HG03378 (cell line): ENCODE measurements at regions not wholly inside any gene's neighbourhood (a gene's known extent, or its start where the extent isn't known, plus 50 kb on each side); places are given as distances from the start of the nearest gene placed in this dataset.

Experiments used
- ATAC-seq: cut with Tn5 transposase; IDR thresholded peaks from one replicate; pipeline ENCODE4 v1.9.1; 2021; ENCODE audit warnings: mild to moderate bottlenecking, moderate library complexity; ENCODE audit not compliant: unreplicated experiment

DNA sequence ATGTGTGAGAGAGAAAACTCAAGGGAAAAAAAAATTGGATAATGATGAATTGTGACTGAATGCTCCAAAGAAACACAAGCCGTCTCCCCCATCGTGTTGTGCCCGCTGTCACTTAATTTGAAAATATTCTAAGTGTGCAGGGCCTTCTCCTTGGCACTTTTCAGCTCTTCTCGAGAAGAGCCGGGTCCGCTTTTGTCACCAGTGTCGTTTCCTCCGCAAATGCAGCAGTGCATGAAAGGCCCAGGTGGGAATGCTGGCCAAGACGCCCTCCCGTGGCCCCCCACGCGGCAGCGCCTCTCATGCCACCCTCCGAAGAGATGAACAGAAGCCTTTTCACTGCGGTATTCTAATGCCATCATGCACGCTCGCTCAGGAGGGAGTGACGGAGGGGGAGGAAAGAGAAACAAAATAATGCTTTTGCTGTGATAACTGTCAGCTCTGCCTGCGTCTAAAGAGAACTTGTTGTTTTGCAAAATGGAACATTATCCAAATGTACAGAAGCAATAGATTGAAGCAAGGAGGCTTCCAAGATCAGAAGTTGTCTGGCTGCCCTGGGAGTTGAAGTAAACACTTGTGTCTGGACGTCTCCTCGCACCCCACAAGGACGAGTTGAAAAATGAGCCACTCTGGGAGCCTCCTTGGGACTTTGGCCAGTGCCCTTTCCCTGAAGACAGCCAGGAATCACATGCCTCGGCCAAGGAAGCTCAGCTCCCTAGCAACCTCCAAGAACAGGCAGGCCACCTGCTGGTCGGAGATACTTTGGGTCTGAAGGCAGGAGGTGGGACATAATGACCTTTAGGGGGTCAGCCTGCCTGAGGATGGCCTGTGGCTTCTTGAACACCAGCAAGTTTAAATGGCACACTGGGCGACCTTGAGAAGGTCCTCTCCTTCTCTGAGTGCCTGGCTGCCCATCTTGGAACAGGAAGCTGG lies 166.1 kb upstream of the ZC3H12A start:
- ATAC-seq, result no peak

DNA sequence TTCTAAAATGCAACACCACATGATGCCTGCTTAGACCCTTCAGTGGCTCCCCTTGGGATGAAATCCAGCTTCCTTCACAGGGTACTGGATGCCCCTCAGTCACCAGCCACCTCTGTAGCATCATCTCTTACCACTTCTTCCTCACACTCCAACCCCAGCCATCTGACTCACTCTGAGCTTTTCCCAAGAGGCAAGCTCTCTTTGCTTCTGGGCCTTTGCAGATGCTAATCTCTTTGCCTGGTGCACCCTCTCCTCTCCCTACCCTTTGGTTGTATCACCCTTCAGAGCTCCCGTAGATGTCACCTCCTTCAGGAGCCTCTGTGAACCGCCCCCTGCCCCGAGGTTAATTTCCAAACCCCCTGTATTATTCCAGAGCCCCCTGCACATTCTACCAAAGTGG lies 164.8 kb upstream of the ZC3H12A start:
- no peak for ATAC-seq

DNA sequence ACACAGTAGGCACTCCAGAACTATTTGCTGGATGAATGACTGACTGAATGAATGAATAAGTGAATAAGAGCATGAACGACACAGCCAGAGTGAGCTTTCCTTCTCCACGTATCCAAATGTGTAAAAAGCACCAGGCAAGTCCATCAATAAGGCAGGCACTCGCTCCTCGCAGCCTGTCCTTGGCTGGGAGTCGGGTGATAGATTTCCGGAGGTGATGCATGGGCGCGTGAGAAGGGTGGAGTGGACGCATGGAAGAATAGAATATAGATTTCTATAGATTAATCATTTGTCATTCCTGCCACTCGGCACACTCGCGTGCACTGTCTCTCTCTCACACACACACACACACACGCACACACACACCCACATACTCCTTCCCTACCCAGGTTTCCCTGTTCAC lies 164.3 kb upstream of the ZC3H12A start:
- ATAC-seq, result no peak

DNA sequence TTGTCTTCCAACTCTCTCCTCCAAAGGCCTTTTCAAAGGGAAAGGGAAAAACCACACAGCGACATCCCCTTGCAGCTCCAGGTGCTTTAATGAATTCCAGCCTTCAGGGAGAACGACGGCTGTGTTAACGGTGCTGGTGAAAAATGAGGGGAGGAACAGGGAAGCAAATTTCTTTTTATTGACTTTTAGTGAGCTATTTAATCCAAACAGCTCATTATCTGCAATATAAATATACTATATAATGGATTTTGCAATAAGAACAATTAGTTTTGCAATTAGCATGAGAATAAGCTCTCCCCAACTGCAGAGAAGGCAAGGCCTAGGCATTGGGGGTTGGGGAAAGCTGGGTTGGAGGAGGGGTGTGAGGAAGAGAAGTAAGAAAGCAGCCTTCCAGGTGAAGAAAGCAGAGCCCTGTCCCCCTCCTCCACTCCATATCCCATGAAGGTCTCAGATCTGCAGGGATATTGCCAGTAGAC lies 159.0 kb upstream of the ZC3H12A start:
- ATAC-seq, result no peak

DNA sequence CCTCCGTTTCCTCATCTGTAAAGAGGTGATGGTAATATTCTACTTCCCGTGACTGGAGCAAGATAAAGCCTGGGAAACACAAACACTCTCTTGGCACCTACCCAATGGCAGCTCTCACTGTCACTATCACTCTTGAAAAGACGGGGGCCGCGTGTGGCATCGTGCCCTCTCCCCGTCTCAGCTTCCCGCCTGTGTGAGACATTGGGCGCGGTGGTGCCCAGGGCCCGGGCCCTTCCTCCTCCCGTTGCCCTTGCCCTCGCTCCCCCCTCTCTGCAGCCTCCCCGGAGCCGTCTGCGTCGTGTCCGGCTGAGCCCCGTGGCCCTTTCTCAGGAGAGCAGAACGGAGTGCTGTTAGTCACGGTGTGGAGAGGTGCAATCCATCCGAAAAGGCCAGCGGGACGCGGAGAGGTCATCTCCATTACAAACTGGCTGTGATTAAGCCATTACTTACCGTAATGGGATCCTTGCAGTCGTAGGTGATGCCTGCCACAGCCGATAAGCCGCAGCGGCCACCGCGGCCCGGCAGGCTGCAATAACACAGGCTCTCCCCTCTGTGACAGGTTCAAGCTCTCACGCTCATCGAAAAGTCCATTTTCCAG lies 156.4 kb upstream of the ZC3H12A start:
- no peak for ATAC-seq

DNA sequence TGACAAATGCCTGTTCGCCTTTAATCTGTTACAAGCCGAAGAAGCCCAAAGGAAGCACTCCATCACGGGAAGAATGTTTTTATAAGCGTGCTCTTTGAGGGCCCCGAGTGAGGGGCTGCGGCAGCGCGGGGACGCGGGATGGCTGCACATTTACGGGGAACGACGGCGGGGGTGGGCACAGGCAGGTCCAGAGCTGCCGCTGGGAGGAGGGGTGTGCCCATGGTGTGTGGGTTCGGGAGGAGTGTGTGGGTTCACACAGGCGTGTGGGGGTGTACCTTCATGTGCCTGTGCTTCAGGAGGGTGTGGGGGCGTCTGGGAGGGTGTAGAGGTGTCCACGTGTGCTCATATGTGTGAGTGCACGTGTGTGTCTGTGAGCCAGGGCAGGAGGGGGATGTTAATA lies 155.9 kb upstream of the ZC3H12A start:
- no peak for ATAC-seq

DNA sequence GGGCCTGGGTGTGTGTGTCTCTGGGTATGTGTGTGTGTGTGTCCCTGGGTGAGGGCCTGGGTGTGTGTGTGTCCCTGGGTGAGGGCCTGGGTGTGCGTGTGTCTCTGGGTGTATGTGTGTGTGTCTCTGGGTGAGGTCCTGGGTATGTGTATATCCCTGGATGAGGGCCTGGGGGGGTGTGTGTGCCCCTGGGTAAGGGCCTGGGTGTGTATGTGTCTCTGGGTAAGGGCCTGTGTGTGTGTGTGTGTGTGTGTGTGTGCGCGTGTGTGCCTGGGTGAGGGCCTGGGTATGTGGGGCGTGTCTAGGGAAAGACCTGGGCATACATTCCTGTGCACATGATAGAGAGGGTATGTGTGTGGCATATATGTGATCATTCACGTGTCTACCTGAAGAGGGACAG lies 155.1 kb upstream of the ZC3H12A start:
- ATAC-seq, result no peak

DNA sequence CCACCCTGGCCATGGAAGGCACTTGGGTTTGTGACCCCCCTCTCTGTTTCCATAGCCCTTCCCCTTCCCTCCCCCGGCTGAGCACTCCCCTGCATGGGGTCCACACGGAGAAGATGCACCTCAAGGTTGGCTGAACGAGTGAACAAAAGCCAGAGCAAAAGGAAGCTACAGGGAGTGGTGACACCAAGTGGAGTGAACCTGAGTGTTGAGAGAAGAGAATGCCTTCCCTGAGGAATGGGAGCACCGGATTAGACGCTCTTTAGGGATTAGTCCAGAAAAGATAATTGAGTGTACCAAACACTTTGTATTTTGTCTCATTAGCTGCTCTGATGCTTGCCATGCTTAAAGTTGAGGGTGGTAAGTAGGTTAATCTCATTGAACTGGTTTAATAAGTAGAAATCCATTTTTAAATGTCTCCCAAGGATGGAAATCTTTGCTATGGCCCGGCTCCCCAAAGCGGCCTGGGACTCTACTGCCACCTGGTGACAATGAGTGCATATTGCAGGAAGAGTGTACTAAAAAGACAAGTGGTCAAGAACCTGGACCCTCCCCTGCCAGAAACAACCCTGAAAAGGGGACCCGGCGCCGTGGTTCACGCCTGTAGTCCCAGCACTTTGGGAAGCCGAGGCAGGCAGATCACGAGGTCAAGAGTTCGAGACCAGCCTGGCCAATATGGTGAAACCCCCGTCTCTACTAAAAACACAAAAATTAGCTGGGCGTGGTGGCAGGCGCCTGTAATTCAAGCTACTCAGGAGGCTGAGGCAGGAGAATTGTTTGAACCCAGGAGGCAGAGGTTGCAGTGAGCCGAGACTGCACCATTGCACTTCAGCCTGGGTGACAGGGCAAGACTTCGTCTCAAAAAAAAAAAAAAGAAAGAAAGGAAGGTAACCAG lies 150.6 kb upstream of the ZC3H12A start:
- no peak for ATAC-seq

DNA sequence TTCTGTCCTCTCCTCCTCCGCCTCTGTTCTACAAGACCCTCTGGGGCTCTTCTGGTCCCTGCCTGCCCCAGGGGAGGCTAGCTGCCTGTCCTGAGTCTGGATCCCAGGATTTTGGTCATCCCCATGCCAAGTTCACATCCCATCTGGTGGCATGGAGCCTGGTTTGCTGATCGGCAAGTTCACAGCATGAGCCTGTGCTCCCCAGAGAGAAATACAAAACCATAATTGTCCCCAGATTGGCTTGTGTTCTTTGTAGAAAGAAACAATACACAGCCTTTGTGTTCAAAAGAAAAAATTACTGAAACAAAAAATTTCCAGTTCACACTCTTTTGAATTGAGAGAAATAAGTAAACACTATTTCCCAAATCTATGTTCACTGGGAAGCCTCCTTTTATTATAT lies 149.4 kb upstream of the ZC3H12A start:
- no peak for ATAC-seq

DNA sequence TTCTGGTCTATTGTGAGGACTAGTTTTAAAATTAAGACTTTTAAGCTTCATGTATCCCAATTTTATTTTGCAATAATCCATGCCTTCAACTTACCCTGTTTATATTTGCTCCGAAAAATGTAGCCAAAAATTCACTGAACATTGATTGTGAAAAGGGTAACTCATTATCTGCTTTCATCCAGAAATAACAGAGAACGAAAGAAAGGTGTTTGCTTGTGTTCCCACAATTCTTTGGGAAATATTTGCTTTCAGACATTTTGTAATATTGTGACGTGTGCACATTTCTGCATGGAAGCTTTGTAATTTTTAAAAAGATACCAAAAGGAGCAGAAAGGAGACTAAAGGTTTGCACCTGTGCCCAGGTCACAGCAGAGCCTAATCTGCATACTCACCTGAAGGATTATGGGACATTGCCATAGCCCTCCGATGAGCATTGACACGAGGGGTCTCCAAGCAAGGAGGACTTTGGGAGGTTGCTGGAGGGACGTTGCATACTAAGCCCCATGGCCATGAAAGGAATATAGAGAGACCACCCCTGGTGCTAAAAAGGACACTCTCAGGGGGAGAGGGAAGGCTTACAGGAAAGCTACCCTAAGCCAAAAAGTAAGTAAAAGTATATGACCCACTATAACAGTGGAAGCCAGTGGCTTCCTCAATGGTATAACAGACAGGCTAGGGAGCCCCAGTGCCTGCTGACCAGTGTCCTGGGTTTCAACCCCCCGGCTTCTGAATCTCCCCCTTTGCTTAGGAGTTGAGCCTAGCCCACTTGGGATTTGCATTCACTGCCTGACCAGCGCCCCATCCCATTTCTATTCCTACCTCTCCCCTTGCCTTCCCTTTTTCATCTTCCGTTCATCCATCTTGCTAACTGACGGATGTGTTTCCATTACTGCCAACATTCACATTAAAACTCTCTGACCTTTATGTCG lies 148.6 kb upstream of the ZC3H12A start:
- no peak for ATAC-seq

DNA sequence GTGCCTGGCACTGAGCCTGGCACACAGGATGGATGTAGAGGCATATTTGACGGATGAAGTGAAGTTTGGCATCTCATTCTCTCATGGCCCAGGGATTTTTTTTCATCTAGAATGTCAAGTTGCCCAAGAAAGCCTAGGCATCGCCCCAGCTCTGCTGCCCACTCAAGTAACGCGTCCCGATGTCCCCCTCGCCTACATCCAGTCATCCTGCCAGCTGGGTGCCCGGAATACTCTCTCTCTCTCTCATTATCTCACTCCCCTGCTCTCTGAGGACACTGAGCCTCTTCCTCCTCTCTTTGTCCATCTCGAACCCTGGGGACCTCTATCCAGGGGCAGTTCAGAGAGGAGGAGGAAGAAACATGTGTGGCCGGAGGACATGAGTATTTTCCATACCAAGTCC lies 142.3 kb upstream of the ZC3H12A start:
- ATAC-seq, result no peak

DNA sequence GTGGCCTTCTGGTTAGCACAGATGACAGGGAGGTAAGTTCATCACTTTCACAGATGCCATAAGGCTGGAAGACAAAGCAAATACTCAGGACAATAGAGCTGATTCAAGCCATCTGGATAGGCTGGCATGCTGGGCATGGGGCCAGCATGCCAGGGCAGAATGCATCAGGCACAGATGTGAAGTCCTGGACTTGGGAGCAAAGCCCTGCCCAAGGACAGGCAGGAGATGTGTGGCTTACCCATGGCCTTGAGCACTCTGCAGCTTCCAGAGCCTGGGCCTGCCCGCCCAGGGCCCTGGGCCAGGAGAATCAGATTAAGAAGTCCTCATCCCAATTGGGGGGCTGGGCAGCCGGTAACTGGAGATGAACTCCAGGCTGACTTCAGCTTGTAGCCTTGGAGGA lies 135.7 kb upstream of the ZC3H12A start:
- ATAC-seq, result no peak

DNA sequence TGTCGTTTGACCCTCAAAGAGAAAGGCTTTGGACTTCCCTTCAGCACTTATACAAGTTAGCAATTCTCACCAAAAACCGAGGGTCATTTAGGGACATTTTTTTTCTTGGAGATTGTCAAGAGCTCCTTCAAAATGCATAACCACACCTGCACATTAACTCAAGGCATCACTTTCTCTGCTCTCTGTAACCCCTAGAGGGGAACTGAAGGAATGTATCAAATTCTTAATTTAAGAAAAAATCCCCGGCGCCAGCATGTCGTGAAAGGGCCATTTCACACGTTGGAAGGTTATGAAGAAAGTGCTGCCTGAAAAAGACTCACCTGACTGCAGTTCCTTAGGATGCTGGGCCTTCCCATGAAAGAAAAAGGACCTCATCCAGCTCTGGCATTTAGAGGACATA lies 131.6 kb upstream of the ZC3H12A start:
- no peak for ATAC-seq

DNA sequence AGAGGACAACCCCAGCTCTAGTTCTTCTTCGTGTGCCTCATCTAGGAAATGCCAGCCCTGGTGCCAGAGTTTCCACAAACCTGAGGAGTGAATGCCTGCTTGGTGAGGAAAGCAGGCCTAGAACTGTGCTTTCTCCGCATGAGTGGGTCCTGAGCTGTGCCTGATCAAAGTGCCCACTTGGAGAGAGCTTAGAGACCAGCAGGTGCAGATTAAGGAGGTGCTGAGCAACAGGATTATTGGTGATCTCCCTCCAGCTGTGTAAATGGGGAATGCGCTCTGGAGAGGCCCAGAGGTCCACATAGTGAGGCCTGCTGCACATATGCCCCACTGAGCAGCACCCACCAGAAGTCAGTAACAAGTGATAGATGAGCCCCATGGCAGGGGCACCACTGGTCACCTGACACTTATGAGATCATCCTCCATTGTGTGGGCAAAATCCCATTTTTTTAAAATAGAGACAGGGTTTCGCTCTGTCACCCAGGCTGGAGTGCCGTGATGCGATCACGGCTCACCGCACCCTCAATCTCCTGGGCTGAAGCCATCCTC lies 127.2 kb upstream of the ZC3H12A start:
- no peak for ATAC-seq

DNA sequence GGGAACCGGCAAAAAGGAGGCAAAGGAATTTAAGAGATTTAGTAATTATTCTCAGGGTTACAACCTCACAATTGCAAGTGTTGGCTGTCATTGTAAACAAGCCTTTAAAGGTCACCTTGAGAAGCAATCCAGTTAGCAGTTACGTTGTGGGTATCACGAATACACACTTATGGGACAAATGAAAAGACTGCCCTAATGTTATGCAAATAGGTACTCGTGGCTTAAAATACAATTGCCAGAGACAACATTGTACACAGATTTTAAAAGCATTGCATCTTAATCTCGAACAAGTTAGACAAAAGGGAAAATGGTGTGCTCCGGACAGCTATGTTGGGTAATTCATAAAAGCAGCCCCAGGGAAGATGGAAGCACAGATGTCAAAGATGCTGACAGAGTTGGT lies 120.5 kb upstream of the ZC3H12A start:
- ATAC-seq, result no peak

DNA sequence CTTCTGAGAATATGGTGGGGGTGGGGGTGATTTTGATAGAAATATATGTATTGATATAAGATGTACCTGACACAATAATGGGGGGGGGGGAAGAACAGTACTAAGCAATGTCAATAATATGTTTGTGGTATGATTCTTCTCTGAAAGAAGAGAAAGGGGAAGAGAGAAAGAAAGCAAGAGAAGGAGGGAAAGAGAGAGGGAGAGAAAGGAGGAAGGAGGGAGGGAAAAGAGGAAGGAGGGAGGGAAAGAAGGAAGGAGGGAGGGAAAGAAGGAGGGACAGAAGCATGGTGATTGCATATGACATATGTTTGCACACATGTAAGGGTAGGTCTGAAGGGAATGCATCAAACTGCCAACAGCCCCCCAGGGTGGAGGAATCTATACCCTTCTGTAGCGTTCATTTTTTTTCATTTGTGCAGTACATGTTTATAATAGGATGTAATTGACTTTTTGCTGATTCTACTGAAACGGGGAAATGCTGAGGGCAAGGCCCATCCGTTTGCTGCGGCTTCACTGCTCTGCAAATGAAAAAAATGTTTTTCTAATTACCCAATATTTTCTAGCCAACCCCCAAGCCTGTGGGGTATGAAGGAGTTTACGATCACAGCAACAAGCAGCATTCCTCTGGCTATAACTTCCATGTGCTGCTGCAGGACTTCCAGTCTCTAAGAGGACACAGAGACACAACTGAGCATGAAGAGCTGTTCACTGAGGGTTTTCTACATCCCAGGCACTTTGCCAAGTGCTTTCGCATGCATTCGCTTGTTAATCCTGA lies 119.3 kb upstream of the ZC3H12A start:
- no peak for ATAC-seq

DNA sequence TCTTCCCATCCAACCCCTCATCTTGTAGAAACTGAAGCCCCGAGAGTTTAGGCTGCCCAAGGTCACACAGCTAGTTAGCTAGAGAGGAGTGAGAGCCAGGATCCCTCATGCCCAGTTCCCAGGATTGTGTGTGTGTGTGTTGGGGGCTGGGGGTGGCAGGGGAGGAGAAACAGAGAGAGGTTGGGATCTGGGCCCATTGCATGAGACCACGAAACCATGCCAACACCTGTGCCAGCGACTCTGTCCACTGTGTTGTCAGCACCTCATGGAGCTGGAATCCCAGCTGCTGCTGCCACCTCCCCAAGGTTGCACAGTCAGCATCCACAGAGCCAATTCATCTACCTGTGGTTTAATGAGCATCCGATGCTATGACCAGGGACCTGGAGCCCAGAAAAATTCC lies 115.4 kb upstream of the ZC3H12A start:
- ATAC-seq, result no peak

DNA sequence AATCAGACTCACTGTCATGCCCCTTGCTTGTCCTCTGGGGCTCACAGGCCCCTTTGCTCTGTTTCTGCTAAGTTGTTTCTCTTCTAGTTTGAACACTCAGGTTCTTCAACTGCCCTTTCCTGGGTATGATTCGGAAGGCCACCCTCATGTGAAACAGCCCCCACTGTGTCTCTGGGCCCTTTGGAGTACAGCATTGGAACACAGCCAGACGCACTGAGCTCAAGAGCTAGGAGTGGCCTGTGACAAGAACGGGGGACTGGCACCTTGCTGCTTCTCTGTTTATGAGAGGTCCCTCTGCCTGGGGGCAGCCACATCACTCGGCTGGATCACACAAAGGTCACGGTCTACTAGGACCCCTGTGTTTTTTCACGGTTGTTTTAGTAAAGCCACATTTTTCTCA lies 114.4 kb upstream of the ZC3H12A start:
- ATAC-seq, result no peak
